SK-N-SH treated with all-trans-retinoic acid at 6 μM for 48 hours (cell line): ENCODE measurements at regions not wholly inside any gene's neighbourhood (a gene's known extent, or its start where the extent isn't known, plus 50 kb on each side); places are given as distances from the start of the nearest gene placed in this dataset.

ENCODE experiments used
- ATAC-seq: fragments of 200-7000 bp; cut with Tn5 transposase; 3 replicates; pipeline ENCODE4 v1.9.1; 2020; ENCODE audit warnings: mild to moderate bottlenecking, moderate library complexity
- ARNTL ChIP-seq: fragments of 450-650 bp; formaldehyde crosslinking; IDR thresholded peaks from 2 replicates; pipeline ENCODE4 v1.5.0; 2020; ENCODE audit warnings: low read depth, mild to moderate bottlenecking, moderate library complexity, borderline replicate concordance
- BACH2 ChIP-seq: fragments of 250-450 bp; sonication (Bioruptor Pico); IDR thresholded peaks from 2 replicates; pipeline ENCODE4 v1.9.0; 2021; ENCODE audit warnings: mild to moderate bottlenecking, borderline replicate concordance
- CSDC2 ChIP-seq: fragments of 250-450 bp; sonication (Bioruptor Pico); IDR thresholded peaks from 2 replicates; pipeline ENCODE4 v1.5.0; 2020; ENCODE audit warnings: mild to moderate bottlenecking, moderate library complexity
- CSRNP3 ChIP-seq: fragments of 250-450 bp; sonication (Bioruptor Pico); IDR thresholded peaks from 2 replicates; pipeline ENCODE4 v1.5.1; 2021; ENCODE audit warnings: mild to moderate bottlenecking, moderate library complexity
- ESRRG ChIP-seq: fragments of 250-450 bp; sonication (Bioruptor Pico); IDR thresholded peaks from 2 replicates; pipeline ENCODE4 v1.6.1; 2021; ENCODE audit warnings: mild to moderate bottlenecking
- GLIS3 ChIP-seq: fragments of 250-450 bp; sonication (Bioruptor Pico); IDR thresholded peaks from 2 replicates; pipeline ENCODE4 v1.5.0; 2020; ENCODE audit warnings: mild to moderate bottlenecking, moderate library complexity
- ISL1 ChIP-seq: fragments of 250-450 bp; sonication (Bioruptor Pico); IDR thresholded peaks from 2 replicates; pipeline ENCODE4 v2.1.2; 2022; ENCODE audit warnings: mild to moderate bottlenecking, moderate library complexity
- OSR1 ChIP-seq: fragments of 250-450 bp; sonication (Bioruptor Pico); IDR thresholded peaks from 2 replicates; pipeline ENCODE4 v1.8.0; 2022; ENCODE audit warnings: moderate library complexity, mild to moderate bottlenecking, inconsistent platforms
- PATZ1 ChIP-seq: fragments of 250-450 bp; sonication (Bioruptor Pico); IDR thresholded peaks from 2 replicates; pipeline ENCODE4 v1.8.0; 2020; ENCODE audit warnings: mild to moderate bottlenecking, moderate library complexity, borderline replicate concordance
- POU6F1 ChIP-seq: fragments of 250-450 bp; sonication (Bioruptor Pico); IDR thresholded peaks from 2 replicates; pipeline ENCODE4 v1.8.0; 2021; ENCODE audit warnings: low read depth, mild to moderate bottlenecking, moderate library complexity, borderline replicate concordance
- PPARA ChIP-seq: fragments of 250-450 bp; sonication (Bioruptor Pico); IDR thresholded peaks from 2 replicates; pipeline ENCODE4 v1.5.0; 2020; ENCODE audit warnings: mild to moderate bottlenecking, borderline replicate concordance
- RARB ChIP-seq: fragments of 250-450 bp; sonication (Bioruptor Pico); IDR thresholded peaks from 2 replicates; pipeline ENCODE4 v1.8.0; 2021; ENCODE audit warnings: mild to moderate bottlenecking, moderate library complexity
- TCF4 ChIP-seq: fragments of 250-450 bp; sonication (Bioruptor Pico); IDR thresholded peaks from 2 replicates; pipeline ENCODE4 v1.8.0; 2021; ENCODE audit warnings: mild to moderate bottlenecking, moderate library complexity, borderline replicate concordance
- TOX ChIP-seq: fragments of 250-450 bp; sonication (Bioruptor Pico); IDR thresholded peaks from 2 replicates; pipeline ENCODE4 v1.8.0; 2021; ENCODE audit warnings: mild to moderate bottlenecking, moderate library complexity, borderline replicate concordance
- ZC3H10 ChIP-seq: fragments of 250-450 bp; sonication (Bioruptor Pico); IDR thresholded peaks from 2 replicates; pipeline ENCODE4 v1.5.1; 2021; ENCODE audit warnings: mild to moderate bottlenecking, moderate library complexity
- ZFP3 ChIP-seq: fragments of 250-450 bp; sonication (Bioruptor Pico); IDR thresholded peaks from 2 replicates; pipeline ENCODE4 v1.5.0; 2020; ENCODE audit warnings: mild to moderate bottlenecking, moderate library complexity
- ZFP30 ChIP-seq: fragments of 450-650 bp; formaldehyde crosslinking; IDR thresholded peaks from 2 replicates; pipeline ENCODE4 v1.5.0; 2022; ENCODE audit warnings: mild to moderate bottlenecking, moderate library complexity
- ZNF565 ChIP-seq: fragments of 450-650 bp; formaldehyde crosslinking; conservative IDR thresholded peaks from 2 replicates; pipeline ENCODE4 v1.5.0; 2020; ENCODE audit warnings: low read depth, mild to moderate bottlenecking, moderate library complexity
- ZNF70 ChIP-seq: fragments of 450-650 bp; formaldehyde crosslinking; IDR thresholded peaks from 2 replicates; pipeline ENCODE4 v1.5.0; 2020; ENCODE audit warnings: mild to moderate bottlenecking, moderate library complexity
- ZNF8 ChIP-seq: fragments of 450-650 bp; formaldehyde crosslinking; IDR thresholded peaks from 2 replicates; pipeline ENCODE4 v1.5.0; 2020; ENCODE audit warnings: mild to moderate bottlenecking, moderate library complexity
- TF ChIP-seq, protein P1 (sequence below): fragments of 250-450 bp; sonication (Bioruptor Pico); IDR thresholded peaks from 2 replicates; pipeline ENCODE4 v1.5.1; 2020; ENCODE audit warnings: low read depth, mild to moderate bottlenecking, moderate library complexity

- TF ChIP-seq ARNTL (CRISPR knock-in tag): no peak
- TF ChIP-seq ZNF565: no peak
- TF ChIP-seq GLIS3 (CRISPR knock-in tag): no peak
- no peak for TF ChIP-seq TCF4 (CRISPR knock-in tag)
- no peak for TF ChIP-seq CSDC2
- no peak for TF ChIP-seq ZNF70 (CRISPR knock-in tag)
- TF ChIP-seq ESRRG (CRISPR knock-in tag): no peak
- no peak for TF ChIP-seq CSRNP3 (CRISPR knock-in tag)
- no peak for TF ChIP-seq ZFP30 (CRISPR knock-in tag)
- no peak for TF ChIP-seq RARB (CRISPR knock-in tag)
- TF ChIP-seq TOX (CRISPR knock-in tag): no peak
- no peak for TF ChIP-seq OSR1
- TF ChIP-seq, protein P1, sequence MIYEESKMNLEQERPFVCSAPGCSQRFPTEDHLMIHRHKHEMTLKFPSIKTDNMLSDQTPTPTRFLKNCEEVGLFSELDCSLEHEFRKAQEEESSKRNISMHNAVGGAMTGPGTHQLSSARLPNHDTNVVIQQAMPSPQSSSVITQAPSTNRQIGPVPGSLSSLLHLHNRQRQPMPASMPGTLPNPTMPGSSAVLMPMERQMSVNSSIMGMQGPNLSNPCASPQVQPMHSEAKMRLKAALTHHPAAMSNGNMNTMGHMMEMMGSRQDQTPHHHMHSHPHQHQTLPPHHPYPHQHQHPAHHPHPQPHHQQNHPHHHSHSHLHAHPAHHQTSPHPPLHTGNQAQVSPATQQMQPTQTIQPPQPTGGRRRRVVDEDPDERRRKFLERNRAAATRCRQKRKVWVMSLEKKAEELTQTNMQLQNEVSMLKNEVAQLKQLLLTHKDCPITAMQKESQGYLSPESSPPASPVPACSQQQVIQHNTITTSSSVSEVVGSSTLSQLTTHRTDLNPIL (CRISPR knock-in tag): no peak
- no peak for TF ChIP-seq BACH2 (CRISPR knock-in tag)
- TF ChIP-seq, all 23 proteins: peak for 0
These were observed 233.8 kb downstream of the C7orf25 start for GRCh38 chr7:42677751-42678699.

GRCh38 chr7:42674541-42674940 lies 237.3 kb downstream of the C7orf25 start:
- no peak for ATAC-seq

More at GRCh38 chr7:42677751-42678699, 233.8 kb downstream of the C7orf25 start:
- peak; percentile 78 for ATAC-seq

DNA sequence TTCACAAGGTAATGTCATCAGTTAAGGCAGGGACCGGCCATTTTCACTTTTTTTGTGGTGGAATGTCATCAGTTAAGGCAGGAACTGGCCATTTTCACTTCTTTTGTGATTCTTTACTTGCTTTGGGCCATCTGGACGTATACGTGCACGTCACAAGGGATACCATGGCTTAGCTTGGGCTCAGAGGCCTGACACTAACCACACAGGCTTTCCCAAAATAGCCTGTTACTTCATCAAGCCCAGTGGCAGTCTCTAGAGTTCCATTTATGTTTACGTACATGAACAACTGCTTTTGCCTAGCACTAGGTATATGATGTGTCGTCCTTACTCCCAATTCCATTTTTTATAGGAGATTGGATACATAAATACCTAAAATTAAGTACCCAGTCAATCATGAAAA lies 237.9 kb downstream of the C7orf25 start:
- TF ChIP-seq CSDC2 (no peak), OSR1 (no peak), ESRRG (CRISPR knock-in tag) (no peak), RARB (CRISPR knock-in tag) (no peak), ISL1 (CRISPR knock-in tag) (no peak), PATZ1 (no peak), TOX (CRISPR knock-in tag) (no peak), GLIS3 (CRISPR knock-in tag) (no peak), PPARA (no peak), ZFP3 (no peak), BACH2 (CRISPR knock-in tag) (no peak), ZC3H10 (CRISPR knock-in tag) (no peak), ZFP30 (CRISPR knock-in tag) (no peak)
- ATAC-seq: no peak

More at GRCh38 chr7:42674541-42674940, 237.3 kb downstream of the C7orf25 start:
- TF ChIP-seq ISL1 (CRISPR knock-in tag): no peak
- TF ChIP-seq POU6F1 (CRISPR knock-in tag): no peak

GRCh38 chr7:42672339-42672999 lies 239.4 kb downstream of the C7orf25 start:
- ATAC-seq: no peak
- TF ChIP-seq, protein P1 (CRISPR knock-in tag): no peak
- TF ChIP-seq CSRNP3 (CRISPR knock-in tag): no peak
- no peak for TF ChIP-seq ZNF70 (CRISPR knock-in tag)
- TF ChIP-seq PPARA: no peak
- TF ChIP-seq TOX (CRISPR knock-in tag): no peak
- TF ChIP-seq ESRRG (CRISPR knock-in tag): no peak
- TF ChIP-seq ZC3H10 (CRISPR knock-in tag): no peak
- no peak for TF ChIP-seq ARNTL (CRISPR knock-in tag)
- no peak for TF ChIP-seq ZFP3
- no peak for TF ChIP-seq ZNF8 (CRISPR knock-in tag)
- no peak for TF ChIP-seq GLIS3 (CRISPR knock-in tag)
- TF ChIP-seq, all 23 proteins: peak for 0
